WTC11 (cell line): ENCODE measurements at regions not wholly inside any gene's neighbourhood (a gene's known extent, or its start where the extent isn't known, plus 50 kb on each side); places are given as distances from the start of the nearest gene placed in this dataset.

ENCODE experiments used
- CREM ChIP-seq: sonication (generic); formaldehyde crosslinking; IDR thresholded peaks from 2 replicates; pipeline ENCODE4 v1.8.1; 2022; ENCODE audit warnings: mild to moderate bottlenecking, missing genetic modification reagents, moderate library complexity
- ESRRA ChIP-seq: sonication (generic); formaldehyde crosslinking; IDR thresholded peaks from 2 replicates; pipeline ENCODE4 v1.8.1; 2022; ENCODE audit warnings: mild to moderate bottlenecking, missing genetic modification reagents, borderline replicate concordance
- SP1 ChIP-seq: sonication (generic); formaldehyde crosslinking; conservative IDR thresholded peaks from 2 replicates; pipeline ENCODE4 v1.8.1; 2022; ENCODE audit warnings: missing genetic modification reagents
- ZNF263 ChIP-seq: sonication (generic); formaldehyde crosslinking; IDR thresholded peaks from 2 replicates; pipeline ENCODE4 v1.8.1; 2022; ENCODE audit warnings: low read depth, mild to moderate bottlenecking, moderate library complexity, missing genetic modification reagents
- ZNF396 ChIP-seq: fragments of 250-450 bp; sonication (Bioruptor Pico); IDR thresholded peaks from 2 replicates; pipeline ENCODE4 v1.8.0; 2021; ENCODE audit warnings: mild to moderate bottlenecking, moderate library complexity, borderline replicate concordance
- TF ChIP-seq, protein P1 (sequence below): fragments of 200-600 bp; IDR thresholded peaks from 2 replicates; pipeline ENCODE4 v1.8.0; 2022; ENCODE audit warnings: antibody characterized with exemption
- TF ChIP-seq, protein P2 (sequence below): sonication (generic); formaldehyde crosslinking; IDR thresholded peaks from 2 replicates; pipeline ENCODE4 v1.8.1; 2023; ENCODE audit warnings: mild to moderate bottlenecking, missing genetic modification reagents, moderate library complexity
- TF ChIP-seq, protein P3 (sequence below): sonication (generic); formaldehyde crosslinking; conservative IDR thresholded peaks from 2 replicates; pipeline ENCODE4 v1.8.1; 2023; ENCODE audit warnings: mild to moderate bottlenecking, low read depth, missing genetic modification reagents, moderate library complexity
- TF ChIP-seq, protein P4 (sequence below): sonication (generic); formaldehyde crosslinking; IDR thresholded peaks from 2 replicates; pipeline ENCODE4 v1.8.0; 2022; ENCODE audit warnings: mild to moderate bottlenecking, missing genetic modification reagents

DNA sequence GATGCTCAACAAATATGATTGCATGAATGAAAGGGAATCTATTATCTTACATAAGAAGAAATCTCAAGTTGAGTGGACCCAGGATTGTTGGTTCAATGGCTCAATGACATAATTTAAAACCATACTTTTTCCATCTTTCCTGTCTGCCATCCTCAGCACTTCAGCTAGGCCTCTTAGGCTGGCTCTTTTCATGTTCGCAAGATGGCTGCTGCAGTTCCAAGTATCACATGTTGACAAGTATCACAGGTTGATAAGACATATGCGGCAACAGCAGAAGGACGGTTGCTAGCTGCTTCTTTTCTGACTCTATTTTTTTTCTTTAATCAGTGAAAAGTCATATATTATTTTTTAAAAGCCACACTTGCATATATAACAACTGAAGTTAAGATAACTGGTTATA lies 79.0 kb upstream of the CDK6 start:
- TF ChIP-seq, protein P1, sequence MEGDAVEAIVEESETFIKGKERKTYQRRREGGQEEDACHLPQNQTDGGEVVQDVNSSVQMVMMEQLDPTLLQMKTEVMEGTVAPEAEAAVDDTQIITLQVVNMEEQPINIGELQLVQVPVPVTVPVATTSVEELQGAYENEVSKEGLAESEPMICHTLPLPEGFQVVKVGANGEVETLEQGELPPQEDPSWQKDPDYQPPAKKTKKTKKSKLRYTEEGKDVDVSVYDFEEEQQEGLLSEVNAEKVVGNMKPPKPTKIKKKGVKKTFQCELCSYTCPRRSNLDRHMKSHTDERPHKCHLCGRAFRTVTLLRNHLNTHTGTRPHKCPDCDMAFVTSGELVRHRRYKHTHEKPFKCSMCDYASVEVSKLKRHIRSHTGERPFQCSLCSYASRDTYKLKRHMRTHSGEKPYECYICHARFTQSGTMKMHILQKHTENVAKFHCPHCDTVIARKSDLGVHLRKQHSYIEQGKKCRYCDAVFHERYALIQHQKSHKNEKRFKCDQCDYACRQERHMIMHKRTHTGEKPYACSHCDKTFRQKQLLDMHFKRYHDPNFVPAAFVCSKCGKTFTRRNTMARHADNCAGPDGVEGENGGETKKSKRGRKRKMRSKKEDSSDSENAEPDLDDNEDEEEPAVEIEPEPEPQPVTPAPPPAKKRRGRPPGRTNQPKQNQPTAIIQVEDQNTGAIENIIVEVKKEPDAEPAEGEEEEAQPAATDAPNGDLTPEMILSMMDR, result no peak
- TF ChIP-seq, protein P2, sequence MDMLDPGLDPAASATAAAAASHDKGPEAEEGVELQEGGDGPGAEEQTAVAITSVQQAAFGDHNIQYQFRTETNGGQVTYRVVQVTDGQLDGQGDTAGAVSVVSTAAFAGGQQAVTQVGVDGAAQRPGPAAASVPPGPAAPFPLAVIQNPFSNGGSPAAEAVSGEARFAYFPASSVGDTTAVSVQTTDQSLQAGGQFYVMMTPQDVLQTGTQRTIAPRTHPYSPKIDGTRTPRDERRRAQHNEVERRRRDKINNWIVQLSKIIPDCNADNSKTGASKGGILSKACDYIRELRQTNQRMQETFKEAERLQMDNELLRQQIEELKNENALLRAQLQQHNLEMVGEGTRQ (CRISPR knock-in tag), result no peak
- TF ChIP-seq, protein P3, sequence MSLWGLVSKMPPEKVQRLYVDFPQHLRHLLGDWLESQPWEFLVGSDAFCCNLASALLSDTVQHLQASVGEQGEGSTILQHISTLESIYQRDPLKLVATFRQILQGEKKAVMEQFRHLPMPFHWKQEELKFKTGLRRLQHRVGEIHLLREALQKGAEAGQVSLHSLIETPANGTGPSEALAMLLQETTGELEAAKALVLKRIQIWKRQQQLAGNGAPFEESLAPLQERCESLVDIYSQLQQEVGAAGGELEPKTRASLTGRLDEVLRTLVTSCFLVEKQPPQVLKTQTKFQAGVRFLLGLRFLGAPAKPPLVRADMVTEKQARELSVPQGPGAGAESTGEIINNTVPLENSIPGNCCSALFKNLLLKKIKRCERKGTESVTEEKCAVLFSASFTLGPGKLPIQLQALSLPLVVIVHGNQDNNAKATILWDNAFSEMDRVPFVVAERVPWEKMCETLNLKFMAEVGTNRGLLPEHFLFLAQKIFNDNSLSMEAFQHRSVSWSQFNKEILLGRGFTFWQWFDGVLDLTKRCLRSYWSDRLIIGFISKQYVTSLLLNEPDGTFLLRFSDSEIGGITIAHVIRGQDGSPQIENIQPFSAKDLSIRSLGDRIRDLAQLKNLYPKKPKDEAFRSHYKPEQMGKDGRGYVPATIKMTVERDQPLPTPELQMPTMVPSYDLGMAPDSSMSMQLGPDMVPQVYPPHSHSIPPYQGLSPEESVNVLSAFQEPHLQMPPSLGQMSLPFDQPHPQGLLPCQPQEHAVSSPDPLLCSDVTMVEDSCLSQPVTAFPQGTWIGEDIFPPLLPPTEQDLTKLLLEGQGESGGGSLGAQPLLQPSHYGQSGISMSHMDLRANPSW, result no peak
- no peak for TF ChIP-seq ZNF263 (CRISPR knock-in tag)
- TF ChIP-seq ESRRA (CRISPR knock-in tag), result no peak
- no peak for TF ChIP-seq CREM (CRISPR knock-in tag)
- TF ChIP-seq ZNF396 (CRISPR knock-in tag), result no peak
- TF ChIP-seq SP1 (CRISPR knock-in tag), result no peak
- TF ChIP-seq, protein P4, sequence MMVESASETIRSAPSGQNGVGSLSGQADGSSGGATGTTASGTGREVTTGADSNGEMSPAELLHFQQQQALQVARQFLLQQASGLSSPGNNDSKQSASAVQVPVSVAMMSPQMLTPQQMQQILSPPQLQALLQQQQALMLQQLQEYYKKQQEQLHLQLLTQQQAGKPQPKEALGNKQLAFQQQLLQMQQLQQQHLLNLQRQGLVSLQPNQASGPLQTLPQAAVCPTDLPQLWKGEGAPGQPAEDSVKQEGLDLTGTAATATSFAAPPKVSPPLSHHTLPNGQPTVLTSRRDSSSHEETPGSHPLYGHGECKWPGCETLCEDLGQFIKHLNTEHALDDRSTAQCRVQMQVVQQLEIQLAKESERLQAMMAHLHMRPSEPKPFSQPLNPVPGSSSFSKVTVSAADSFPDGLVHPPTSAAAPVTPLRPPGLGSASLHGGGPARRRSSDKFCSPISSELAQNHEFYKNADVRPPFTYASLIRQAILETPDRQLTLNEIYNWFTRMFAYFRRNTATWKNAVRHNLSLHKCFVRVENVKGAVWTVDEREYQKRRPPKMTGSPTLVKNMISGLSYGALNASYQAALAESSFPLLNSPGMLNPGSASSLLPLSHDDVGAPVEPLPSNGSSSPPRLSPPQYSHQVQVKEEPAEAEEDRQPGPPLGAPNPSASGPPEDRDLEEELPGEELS (CRISPR knock-in tag), result no peak
